Uterus (tissue), 3 donors: ENCODE measurements at regions not wholly inside any gene's neighbourhood (a gene's known extent, or its start where the extent isn't known, plus 50 kb on each side); places are given as distances from the start of the nearest gene placed in this dataset.
A peak's percentile ranks its signal among the peaks of the same experiment; 100 is the strongest.

Experiments used
- DNase-seq, 2 donors: peaks; one replicate each; pipeline ENCODE4 v3.0.0-alpha.2; 2019 to 2020
- H3K27ac ChIP-seq, 2 donors: fragments of 200-600 bp; sonication (generic); 1 replicate in 1 of 2; 2 replicates in 1 of 2; pipeline ENCODE4 v1.5.1; 2016 to 2018
- H3K27me3 ChIP-seq, 2 donors: fragments of 200-600 bp; sonication (generic); one replicate each; pipeline ENCODE4 v1.5.1; 2018 to 2019; ENCODE audit warnings: control low read depth in 1 of 2
- H3K36me3 ChIP-seq, 2 donors: fragments of 200-600 bp; sonication (generic); one replicate each; pipeline ENCODE4 v1.5.1; 2019; ENCODE audit warnings: control low read depth in 1 of 2
- H3K4me1 ChIP-seq, 2 donors: fragments of 200-600 bp; sonication (generic); one replicate each; pipeline ENCODE4 v1.5.1; 2018 to 2019; ENCODE audit warnings: control low read depth in 1 of 2
- H3K4me3 ChIP-seq, 2 donors: fragments of 200-600 bp; sonication (generic); 1 replicate in 1 of 2; 2 replicates in 1 of 2; pipeline ENCODE4 v1.5.1; 2018 to 2019; ENCODE audit warnings: mild to moderate bottlenecking in 1 of 2
- H3K9me3 ChIP-seq, 2 donors: fragments of 200-600 bp; sonication (generic); one replicate each; pipeline ENCODE4 v1.5.1; 2019; ENCODE audit warnings: control low read depth in 1 of 2
- CTCF ChIP-seq, 4 experiments: fragments of 200-600 bp in 2 of 4; fragments of 450-650 bp in 2 of 4; sonication (generic) in 2 of 4; IDR thresholded peaks; one replicate each; pipeline ENCODE4 v1.5.1; 2016 to 2019; ENCODE audit warnings: antibody characterized with exemption in 4 of 4, mild to moderate bottlenecking in 2 of 4, moderate library complexity in 1 of 4
- POLR2A ChIP-seq, 2 donors: fragments of 450-650 bp; IDR thresholded peaks; one replicate each; pipeline ENCODE4 v1.6.1; 2016; ENCODE audit warnings: antibody characterized with exemption in 2 of 2, mild to moderate bottlenecking in 1 of 2, moderate library complexity in 1 of 2
- intact Hi-C: fragments of 100-400 bp; cut with DNase I; formaldehyde crosslinking; loops from one replicate; pipeline ENCODE4 v1.15.1; 2023; ENCODE audit warnings: low total_unique reads
- donor health status: DM: yes; HTN: yes; CAD: no.

- TF ChIP-seq CTCF (IDR thresholded peaks at IDR 0.05) (no peak), POLR2A (IDR thresholded peaks at IDR 0.05) (no peak)
- DNase-seq = no peak
- Histone ChIP-seq H3K4me1 (peaks cover 0 to 4% of the 10 kb centered on the region in 2 donors), H3K4me3 (no peak overlapping the region), H3K27me3 (no peaks in the 10 kb centered on the region), H3K27ac (peak overlapping the region in 1 of 2 donors; percentile 19), H3K36me3 (no peaks in the 10 kb centered on the region), H3K9me3 (no peaks in the 10 kb centered on the region)
- intact Hi-C loops = no loop called here
These were observed 130.0 kb downstream of the C9orf152 start for GRCh38 chr9:110077925-110078324.

GRCh38 chr9:110078604-110079003 lies 129.4 kb downstream of the C9orf152 start:
- H3K4me1 ChIP-seq = peaks cover 0 to 4% of the 10 kb centered on the region in 2 donors
- no peak for DNase-seq
- no peak overlapping the region for H3K4me3 ChIP-seq
- peak overlapping the region in 1 of 2 donors; percentile 19 for H3K27ac ChIP-seq
- no peaks in the 10 kb centered on the region for H3K36me3 ChIP-seq
- H3K9me3 ChIP-seq = no peaks in the 10 kb centered on the region
- intact Hi-C loops = no loop called here
- TF ChIP-seq CTCF (IDR thresholded peaks at IDR 0.05) (no peak), POLR2A (IDR thresholded peaks at IDR 0.05) (no peak)
- H3K27me3 ChIP-seq = no peaks in the 10 kb centered on the region

GRCh38 chr9:110081395-110081794 lies 126.6 kb downstream of the C9orf152 start:
- H3K4me1 ChIP-seq = peaks cover 0 to 4% of the 10 kb centered on the region in 2 donors
- intact Hi-C loops = no loop called here

GRCh38 chr9:110083866-110084265 lies 124.1 kb downstream of the C9orf152 start:
- intact Hi-C loops = no loop called here
- Histone ChIP-seq H3K4me3 (no peak overlapping the region), H3K36me3 (no peaks in the 10 kb centered on the region), H3K27ac (no peak overlapping the region), H3K4me1 (peaks cover 0 to 4% of the 10 kb centered on the region in 2 donors), H3K9me3 (no peaks in the 10 kb centered on the region), H3K27me3 (no peaks in the 10 kb centered on the region)
- TF ChIP-seq CTCF (IDR thresholded peaks at IDR 0.05) (no peak), POLR2A (IDR thresholded peaks at IDR 0.05) (no peak)
- no peak for DNase-seq

More at GRCh38 chr9:110081395-110081794, 126.6 kb downstream of the C9orf152 start:
- Histone ChIP-seq H3K27ac (peak overlapping the region; percentile 10 to 72), H3K4me3 (no peak overlapping the region), H3K36me3 (no peaks in the 10 kb centered on the region), H3K27me3 (no peaks in the 10 kb centered on the region), H3K9me3 (no peaks in the 10 kb centered on the region)
- DNase-seq = no peak
- TF ChIP-seq POLR2A (IDR thresholded peaks at IDR 0.05) (no peak), CTCF (IDR thresholded peaks at IDR 0.05) (no peak)

GRCh38 chr9:110086537-110086936 lies 121.4 kb downstream of the C9orf152 start:
- intact Hi-C loops = no loop called here
- H3K36me3 ChIP-seq = no peaks in the 10 kb centered on the region
- H3K27me3 ChIP-seq = no peaks in the 10 kb centered on the region
- no peaks in the 10 kb centered on the region for H3K9me3 ChIP-seq
- DNase-seq = no peak
- peaks cover 0 to 3% of the 10 kb centered on the region in 2 donors for H3K4me1 ChIP-seq
- no peak overlapping the region for H3K27ac ChIP-seq
- H3K4me3 ChIP-seq = no peak overlapping the region
- TF ChIP-seq POLR2A (IDR thresholded peaks at IDR 0.05) = no peak
- no peak for TF ChIP-seq CTCF (IDR thresholded peaks at IDR 0.05)
